HL-60 (cell line): ENCODE measurements at regions not wholly inside any gene's neighbourhood (a gene's known extent, or its start where the extent isn't known, plus 50 kb on each side); places are given as distances from the start of the nearest gene placed in this dataset.

Source experiments
- DNase-seq, 2 experiments: peaks; one replicate each; pipeline ENCODE4 v3.0.0-alpha.2; 2010 to 2020; ENCODE audit warnings: low read depth in 1 of 2, low spot score in 1 of 2
- H3K27ac ChIP-seq: fragments of 250-450 bp; sonication (Bioruptor Pico); replicated peaks from 2 replicates; pipeline ENCODE4 v1.5.1; 2020; ENCODE audit warnings: mild to moderate bottlenecking, moderate library complexity
- H3K27me3 ChIP-seq: fragments of 250-450 bp; sonication (Bioruptor Pico); 2 replicates; pipeline ENCODE4 v1.5.1; 2021; ENCODE audit warnings: mild to moderate bottlenecking, moderate library complexity; ENCODE audit not compliant: insufficient read depth, poor library complexity, severe bottlenecking
- H3K4me3 ChIP-seq: replicated peaks from 2 replicates; pipeline ENCODE4 v1.5.1; 2011; ENCODE audit warnings: mild to moderate bottlenecking, control low read depth, low read length; ENCODE audit not compliant: insufficient read depth
- CTCF ChIP-seq: IDR thresholded peaks from one replicate; pipeline ENCODE4 v1.5.1; 2011; ENCODE audit warnings: low read length, control low read depth, inconsistent platforms; ENCODE audit not compliant: insufficient read depth
- GABPA ChIP-seq: IDR thresholded peaks from 2 replicates; pipeline ENCODE4 v1.6.1; 2012; ENCODE audit warnings: low read depth
- POLR2AphosphoS5 ChIP-seq: IDR thresholded peaks from 2 replicates; pipeline ENCODE4 v1.6.1; 2012; ENCODE audit warnings: low read depth
- REST ChIP-seq: IDR thresholded peaks from 2 replicates; pipeline ENCODE4 v1.6.1; 2012; ENCODE audit warnings: low read depth; ENCODE audit not compliant: insufficient replicate concordance
- SPI1 ChIP-seq: IDR thresholded peaks from 2 replicates; pipeline ENCODE4 v1.6.1; 2012; ENCODE audit warnings: low read depth, mild to moderate bottlenecking, borderline replicate concordance

- DNase-seq: peak; percentile 94 to 97
- H3K27me3 ChIP-seq: no peaks in the 10 kb centered on the region
- peak overlapping the region; percentile 79 for H3K4me3 ChIP-seq
- TF ChIP-seq GABPA: peak; percentile 27; the same call in 1 of the 2 replicates
- TF ChIP-seq SPI1: peak; percentile 27; the same call in 1 of the 2 replicates
- peak; percentile 83 for TF ChIP-seq POLR2AphosphoS5
- TF ChIP-seq CTCF: no peak
- TF ChIP-seq REST: peak; percentile 55
- H3K27ac ChIP-seq: peak overlapping the region; percentile 91
These were observed 178.7 kb downstream of the SEC14L1 start for GRCh38 chr17:77319211-77320043.

GRCh38 chr17:77320044-77320440, 179.3 kb downstream of the SEC14L1 start:
- no peaks in the 10 kb centered on the region for H3K27me3 ChIP-seq
- H3K27ac ChIP-seq: peak overlapping the region; percentile 91
- DNase-seq: peak; percentile 72 to 81
- H3K4me3 ChIP-seq: peak overlapping the region; percentile 79
- TF ChIP-seq POLR2AphosphoS5 (no peak), REST (no peak), CTCF (no peak), GABPA (no peak), SPI1 (no peak)

- peak; percentile 70 to 73 for DNase-seq
- no peak for TF ChIP-seq SPI1
- TF ChIP-seq POLR2AphosphoS5: peak; percentile 71
- no peak for TF ChIP-seq CTCF
- TF ChIP-seq GABPA: no peak
- TF ChIP-seq REST: peak; percentile 38
- Histone ChIP-seq H3K4me3 (peak overlapping the region; percentile 79), H3K27me3 (no peaks in the 10 kb centered on the region), H3K27ac (peak overlapping the region; percentile 91)
These were observed 179.9 kb downstream of the SEC14L1 start for GRCh38 chr17:77320485-77321256.
